ENCODE measurements at regions not wholly inside any gene's neighbourhood (a gene's known extent, or its start where the extent isn't known, plus 50 kb on each side); places are given as distances from the start of the nearest gene placed in this dataset.

- TF ChIP-seq, protein P1, sequence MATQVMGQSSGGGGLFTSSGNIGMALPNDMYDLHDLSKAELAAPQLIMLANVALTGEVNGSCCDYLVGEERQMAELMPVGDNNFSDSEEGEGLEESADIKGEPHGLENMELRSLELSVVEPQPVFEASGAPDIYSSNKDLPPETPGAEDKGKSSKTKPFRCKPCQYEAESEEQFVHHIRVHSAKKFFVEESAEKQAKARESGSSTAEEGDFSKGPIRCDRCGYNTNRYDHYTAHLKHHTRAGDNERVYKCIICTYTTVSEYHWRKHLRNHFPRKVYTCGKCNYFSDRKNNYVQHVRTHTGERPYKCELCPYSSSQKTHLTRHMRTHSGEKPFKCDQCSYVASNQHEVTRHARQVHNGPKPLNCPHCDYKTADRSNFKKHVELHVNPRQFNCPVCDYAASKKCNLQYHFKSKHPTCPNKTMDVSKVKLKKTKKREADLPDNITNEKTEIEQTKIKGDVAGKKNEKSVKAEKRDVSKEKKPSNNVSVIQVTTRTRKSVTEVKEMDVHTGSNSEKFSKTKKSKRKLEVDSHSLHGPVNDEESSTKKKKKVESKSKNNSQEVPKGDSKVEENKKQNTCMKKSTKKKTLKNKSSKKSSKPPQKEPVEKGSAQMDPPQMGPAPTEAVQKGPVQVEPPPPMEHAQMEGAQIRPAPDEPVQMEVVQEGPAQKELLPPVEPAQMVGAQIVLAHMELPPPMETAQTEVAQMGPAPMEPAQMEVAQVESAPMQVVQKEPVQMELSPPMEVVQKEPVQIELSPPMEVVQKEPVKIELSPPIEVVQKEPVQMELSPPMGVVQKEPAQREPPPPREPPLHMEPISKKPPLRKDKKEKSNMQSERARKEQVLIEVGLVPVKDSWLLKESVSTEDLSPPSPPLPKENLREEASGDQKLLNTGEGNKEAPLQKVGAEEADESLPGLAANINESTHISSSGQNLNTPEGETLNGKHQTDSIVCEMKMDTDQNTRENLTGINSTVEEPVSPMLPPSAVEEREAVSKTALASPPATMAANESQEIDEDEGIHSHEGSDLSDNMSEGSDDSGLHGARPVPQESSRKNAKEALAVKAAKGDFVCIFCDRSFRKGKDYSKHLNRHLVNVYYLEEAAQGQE (IDR thresholded peaks at IDR 0.05; ENCODE audit: unreplicated experiment), result no peak
- TF ChIP-seq EZH2phosphoT487 (IDR thresholded peaks at IDR 0.05; ENCODE audit: unreplicated experiment) (no peak), ZNF331 (CRISPR knock-in tag; IDR thresholded peaks at IDR 0.05; ENCODE audit: low read depth) (no peak), POLR2AphosphoS5 (IDR thresholded peaks at IDR 0.05; ENCODE audit: low read depth) (no peak), JUNB (IDR thresholded peaks at IDR 0.05; ENCODE audit: unreplicated experiment) (no peak), NANOG (IDR thresholded peaks at IDR 0.05; ENCODE audit: borderline replicate concordance) (no peak), CTCF (conservative IDR thresholded peaks at IDR 0.05; ENCODE audit: low read depth in 2 of 2) (no peak), ETS1 (IDR thresholded peaks at IDR 0.05) (no peak), CREB1 (CRISPR knock-in tag; IDR thresholded peaks at IDR 0.05; ENCODE audit: low read depth) (no peak), STAT1 (IDR thresholded peaks at IDR 0.05; ENCODE audit: unreplicated experiment) (no peak), ZNF114 (CRISPR knock-in tag; IDR thresholded peaks at IDR 0.05) (no peak), ZNF462 (CRISPR knock-in tag; IDR thresholded peaks at IDR 0.05) (no peak)
- Mint-ChIP-seq H3K27me3 (ENCODE audit: insufficient read depth, low read depth, poor library complexity) (no peaks in the 10 kb centered on the region), H3K9me3 (no peaks in the 10 kb centered on the region), H3K36me3 (ENCODE audit: low read depth) (no peaks in the 10 kb centered on the region), H3K27ac (0 out of 2 replicates have a peak overlapping the region, but pooled peaks have one; percentile 31), H3K4me1 (peaks cover 20% of the 10 kb centered on the region), H3K4me3 (no peak overlapping the region)
- H3K4me2 ChIP-seq, result no peak overlapping the region
- H3K4me3 ChIP-seq, result no peak overlapping the region
- H4K20me1 ChIP-seq (replicated peaks; ENCODE audit: insufficient read depth), result no peaks in the 10 kb centered on the region
- no peak for ATAC-seq
- no peak overlapping the region for H3K27ac ChIP-seq (ENCODE audit: low read depth)
- H2AFZ ChIP-seq, result peak overlapping the region; percentile 61; the same call in 1 of the 2 replicates
- no peaks in the 10 kb centered on the region for H3K27me3 ChIP-seq (ENCODE audit: insufficient read depth)
- H3K36me3 ChIP-seq (ENCODE audit: insufficient read depth), result no peaks in the 10 kb centered on the region
- no peaks in the 10 kb centered on the region for H3F3A ChIP-seq (replicated peaks; ENCODE audit: low read depth)
- H3K9me2 ChIP-seq (ENCODE audit: insufficient read depth), result no peaks in the 10 kb centered on the region
- no peak for DNase-seq (ENCODE audit: low spot score)
- peaks cover 23% of the 10 kb centered on the region for H3K4me1 ChIP-seq (ENCODE audit: insufficient read depth)
- H3K79me2 ChIP-seq (replicated peaks; ENCODE audit: insufficient read depth), result no peaks in the 10 kb centered on the region
These were observed 1985.5 kb upstream of the CDH6 start for GRCh38 chr5:29208024-29208423.

Measured in GM23338 (cell line).